ENCODE measurements at regions not wholly inside any gene's neighbourhood (a gene's known extent, or its start where the extent isn't known, plus 50 kb on each side); places are given as distances from the start of the nearest gene placed in this dataset.

DNA sequence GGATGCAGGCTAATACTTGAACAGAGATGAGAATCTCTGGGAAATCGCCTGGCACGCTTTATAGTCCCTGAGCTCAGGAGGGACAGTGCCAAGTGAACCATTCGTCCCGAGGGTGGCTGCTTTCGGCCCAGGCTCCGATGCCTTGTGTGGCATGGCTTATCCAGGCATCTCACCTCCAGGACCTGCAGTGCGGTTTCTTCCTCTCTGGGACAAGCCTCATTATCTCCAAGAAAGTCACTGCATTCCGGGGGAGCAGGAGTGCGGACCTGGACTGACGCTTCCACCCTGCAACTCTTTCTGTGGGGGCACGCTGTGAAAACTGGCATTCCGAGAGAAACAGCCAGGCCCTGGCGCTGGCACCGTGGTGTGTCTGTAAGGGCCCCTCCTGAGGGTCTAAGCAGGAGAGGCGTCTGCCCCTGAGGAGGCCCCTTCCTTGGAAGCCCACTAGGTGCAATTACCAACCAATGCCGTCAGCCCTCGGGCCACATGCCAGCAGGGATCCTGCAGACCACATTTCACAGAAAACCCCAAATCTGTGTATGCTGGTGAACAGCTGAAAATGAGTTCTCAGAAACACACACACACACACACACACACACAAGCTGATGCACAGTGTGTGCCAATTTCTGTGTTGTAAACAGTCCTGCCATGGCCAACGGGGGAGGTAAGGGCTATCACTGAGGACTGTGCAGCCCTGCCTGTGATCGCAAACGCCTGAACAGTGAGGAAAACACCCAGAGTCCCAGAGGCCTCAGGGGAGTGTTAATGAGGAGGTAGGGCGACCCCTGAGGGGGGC lies 351.9 kb upstream of the SALL3 start:
- no peaks in the 10 kb centered on the region for H3K36me3 ChIP-seq
- TF ChIP-seq, protein P1, sequence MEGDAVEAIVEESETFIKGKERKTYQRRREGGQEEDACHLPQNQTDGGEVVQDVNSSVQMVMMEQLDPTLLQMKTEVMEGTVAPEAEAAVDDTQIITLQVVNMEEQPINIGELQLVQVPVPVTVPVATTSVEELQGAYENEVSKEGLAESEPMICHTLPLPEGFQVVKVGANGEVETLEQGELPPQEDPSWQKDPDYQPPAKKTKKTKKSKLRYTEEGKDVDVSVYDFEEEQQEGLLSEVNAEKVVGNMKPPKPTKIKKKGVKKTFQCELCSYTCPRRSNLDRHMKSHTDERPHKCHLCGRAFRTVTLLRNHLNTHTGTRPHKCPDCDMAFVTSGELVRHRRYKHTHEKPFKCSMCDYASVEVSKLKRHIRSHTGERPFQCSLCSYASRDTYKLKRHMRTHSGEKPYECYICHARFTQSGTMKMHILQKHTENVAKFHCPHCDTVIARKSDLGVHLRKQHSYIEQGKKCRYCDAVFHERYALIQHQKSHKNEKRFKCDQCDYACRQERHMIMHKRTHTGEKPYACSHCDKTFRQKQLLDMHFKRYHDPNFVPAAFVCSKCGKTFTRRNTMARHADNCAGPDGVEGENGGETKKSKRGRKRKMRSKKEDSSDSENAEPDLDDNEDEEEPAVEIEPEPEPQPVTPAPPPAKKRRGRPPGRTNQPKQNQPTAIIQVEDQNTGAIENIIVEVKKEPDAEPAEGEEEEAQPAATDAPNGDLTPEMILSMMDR (IDR thresholded peaks at IDR 0.05; ENCODE audit: low read depth, low read length), result no peak
- H3K9me3 ChIP-seq, result no peaks in the 10 kb centered on the region
- no peak overlapping the region for H3K4me3 ChIP-seq (ENCODE audit: low read depth, low read length)
- peaks cover 10% of the 10 kb centered on the region for H3K27me3 ChIP-seq
- H3K4me1 ChIP-seq, result no peaks in the 10 kb centered on the region
- DNase-seq, result no peak

DNA sequence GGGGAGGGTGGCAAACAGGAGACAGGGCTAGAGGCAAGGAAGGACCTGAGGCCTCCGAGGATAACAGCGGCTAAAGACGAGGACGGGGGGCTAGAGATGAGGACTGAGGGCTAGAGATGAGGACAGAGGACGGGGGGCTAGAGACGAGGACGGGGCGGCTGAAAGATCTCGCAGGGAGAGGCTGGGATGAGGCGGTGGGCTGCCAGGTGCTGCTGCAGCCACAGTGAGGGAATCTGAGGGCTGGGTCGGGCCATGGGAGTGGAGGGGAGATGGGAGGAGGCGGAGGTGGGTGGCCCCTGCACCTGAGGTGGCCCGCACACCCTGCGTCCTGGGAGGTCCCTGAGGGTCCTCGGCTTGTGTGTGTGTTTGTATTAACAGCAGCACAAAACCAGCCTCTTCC lies 350.2 kb upstream of the SALL3 start:
- Histone ChIP-seq H3K27me3 (peaks cover 10% of the 10 kb centered on the region), H3K36me3 (no peaks in the 10 kb centered on the region), H3K4me1 (no peaks in the 10 kb centered on the region), H3K9me3 (no peaks in the 10 kb centered on the region), H3K4me3 (ENCODE audit: low read depth, low read length) (no peak overlapping the region)
- DNase-seq, result no peak
- TF ChIP-seq, protein P1 (IDR thresholded peaks at IDR 0.05; ENCODE audit: low read depth, low read length), result no peak

DNA sequence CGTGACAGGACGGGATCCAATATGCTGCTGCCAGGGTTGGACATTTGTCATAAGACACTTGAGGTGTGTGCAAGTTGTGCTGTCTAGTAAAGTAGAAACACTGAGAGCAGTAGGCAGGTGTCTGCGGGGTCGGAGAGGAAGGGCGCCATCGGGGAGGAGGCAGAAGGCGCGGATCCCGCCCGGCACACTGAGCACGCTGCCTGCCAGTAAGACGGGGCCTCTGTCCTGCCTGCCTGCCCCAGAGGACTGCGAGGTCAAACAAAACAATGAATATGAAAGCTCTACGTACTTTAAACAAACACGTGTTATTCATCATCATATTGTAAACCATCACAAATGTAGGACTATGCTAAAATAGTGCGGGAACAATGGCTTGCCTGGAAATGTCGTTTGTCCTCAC lies 349.3 kb upstream of the SALL3 start:
- Histone ChIP-seq H3K4me3 (ENCODE audit: low read depth, low read length) (no peak overlapping the region), H3K36me3 (no peaks in the 10 kb centered on the region), H3K27me3 (peaks cover 10% of the 10 kb centered on the region), H3K9me3 (no peaks in the 10 kb centered on the region), H3K4me1 (no peaks in the 10 kb centered on the region)
- DNase-seq, result no peak
- TF ChIP-seq, protein P1 (IDR thresholded peaks at IDR 0.05; ENCODE audit: low read depth, low read length), result no peak

DNA sequence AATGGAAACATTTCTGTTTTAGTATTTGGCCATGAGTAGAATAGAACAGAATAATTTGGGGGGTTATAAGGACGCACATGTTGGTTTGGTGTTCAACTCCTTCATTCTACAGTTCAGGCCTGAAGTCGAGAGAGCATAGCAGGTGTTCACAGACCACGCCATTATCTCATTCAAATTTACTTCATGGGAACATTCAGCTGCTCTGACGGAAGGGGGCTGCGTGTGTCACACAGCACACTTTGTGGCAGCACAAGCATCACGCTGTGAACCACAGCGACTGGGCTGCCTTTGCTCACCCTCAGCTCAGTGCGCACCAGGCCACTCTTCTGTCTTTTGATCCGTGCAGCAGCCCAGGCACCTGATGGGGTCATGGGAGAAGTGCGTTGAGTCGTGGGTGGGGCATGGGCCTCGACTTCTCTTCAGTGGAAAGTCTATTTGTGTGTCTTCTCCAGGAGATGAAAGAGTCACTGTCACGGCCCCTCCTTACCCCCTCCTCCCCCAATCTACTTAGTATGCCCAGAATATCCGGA lies 348.6 kb upstream of the SALL3 start:
- no peak overlapping the region for H3K4me3 ChIP-seq (ENCODE audit: low read depth, low read length)
- H3K4me1 ChIP-seq, result no peaks in the 10 kb centered on the region
- H3K27me3 ChIP-seq, result peaks cover 10% of the 10 kb centered on the region
- no peaks in the 10 kb centered on the region for H3K9me3 ChIP-seq
- DNase-seq, result no peak
- H3K36me3 ChIP-seq, result no peaks in the 10 kb centered on the region
- TF ChIP-seq, protein P1 (IDR thresholded peaks at IDR 0.05; ENCODE audit: low read depth, low read length), result no peak

DNA sequence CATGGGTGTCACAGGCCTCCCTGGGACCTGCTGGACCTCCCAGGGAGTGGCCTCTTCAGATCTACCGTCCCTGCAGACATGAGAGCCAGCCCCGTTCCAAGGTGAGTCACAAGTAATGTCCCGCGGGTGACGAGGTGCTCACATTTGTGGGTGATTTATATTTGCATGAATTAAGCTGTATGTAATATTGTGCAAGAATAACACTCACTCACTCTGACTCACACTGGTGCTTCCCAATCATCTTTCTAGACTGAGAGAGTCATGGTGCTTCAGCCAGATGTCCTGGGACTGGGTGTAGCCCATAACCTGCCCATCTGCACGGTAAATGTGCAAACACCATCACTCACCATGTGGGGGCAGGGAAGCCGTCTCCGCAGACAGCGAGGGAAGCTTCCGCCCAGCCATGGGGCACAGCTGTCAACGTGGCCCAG lies 347.5 kb upstream of the SALL3 start:
- Histone ChIP-seq H3K4me3 (ENCODE audit: low read depth, low read length) (no peak overlapping the region), H3K9me3 (no peaks in the 10 kb centered on the region), H3K27me3 (peaks cover 10% of the 10 kb centered on the region), H3K4me1 (no peaks in the 10 kb centered on the region), H3K36me3 (no peaks in the 10 kb centered on the region)
- no peak for DNase-seq
- TF ChIP-seq, protein P1 (IDR thresholded peaks at IDR 0.05; ENCODE audit: low read depth, low read length), result no peak

DNA sequence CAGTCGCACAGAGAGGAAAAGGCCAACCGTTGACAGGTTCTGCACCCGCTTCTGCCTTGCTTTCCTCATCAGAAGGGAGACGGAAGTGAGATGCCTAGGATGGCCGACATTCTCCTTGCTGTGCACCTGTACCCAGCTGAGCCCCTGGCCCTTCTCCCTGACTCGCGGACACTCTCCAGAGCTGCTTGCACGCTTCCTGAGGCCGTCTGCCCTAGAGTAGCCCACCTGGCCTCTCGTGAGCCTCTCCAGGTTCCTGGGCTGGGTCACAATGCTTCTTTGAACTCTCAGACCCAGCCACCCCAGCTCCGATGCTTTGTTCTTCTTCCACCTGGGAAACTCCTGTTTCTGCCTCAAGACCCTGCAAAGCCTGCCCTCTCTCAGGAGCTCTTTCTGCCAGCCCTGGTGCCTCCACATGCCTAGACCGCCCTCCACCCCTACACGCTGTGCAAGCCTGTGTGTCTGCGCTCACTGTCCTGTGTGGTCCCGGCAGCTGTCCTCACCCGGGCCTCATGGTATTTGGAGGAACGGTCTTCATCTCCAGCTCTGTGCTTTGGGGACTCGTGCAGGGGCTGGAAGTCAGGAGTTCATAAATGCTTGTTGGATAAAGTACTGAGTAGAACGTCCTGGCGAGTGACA lies 345.4 kb upstream of the SALL3 start:
- Histone ChIP-seq H3K36me3 (no peaks in the 10 kb centered on the region), H3K9me3 (no peaks in the 10 kb centered on the region), H3K4me1 (no peaks in the 10 kb centered on the region), H3K4me3 (ENCODE audit: low read depth, low read length) (no peak overlapping the region), H3K27me3 (no peaks in the 10 kb centered on the region)
- DNase-seq, result no peak
- TF ChIP-seq, protein P1 (IDR thresholded peaks at IDR 0.05; ENCODE audit: low read depth, low read length), result no peak

All from BE2C (cell line).